HEK293 (cell line): ENCODE measurements at regions not wholly inside any gene's neighbourhood (a gene's known extent, or its start where the extent isn't known, plus 50 kb on each side); places are given as distances from the start of the nearest gene placed in this dataset.

Experiments used
- CTCF ChIA-PET: fragments of 350-600 bp; formaldehyde crosslinking; extraction: SDS; loops from one replicate; lab custom pipeline; 2021; ENCODE audit warnings: antibody characterized with exemption; lab: Yijun Ruan, JAX
- POLR2A ChIA-PET: fragments of 300-600 bp; formaldehyde crosslinking; extraction: SDS; loops from one replicate; lab custom pipeline; 2020; ENCODE audit warnings: antibody characterized with exemption, inconsistent platforms; lab: Yijun Ruan, JAX
- H3K27ac ChIP-seq: fragments of 200-500 bp; sonication (Bioruptor generic); 2 replicates; pipeline ENCODE4 v1.5.1; 2014; ENCODE audit warnings: low read depth, low read length, control low read depth, inconsistent platforms; ENCODE audit errors: extremely low read depth
- H3K36me3 ChIP-seq, 2 experiments: fragments of 200-500 bp in 1 of 2; sonication (Bioruptor generic) in 1 of 2; 1 replicate in 1 of 2; 2 replicates in 1 of 2; pipeline ENCODE4 v1.5.1; 2014 to 2017; ENCODE audit warnings: inconsistent platforms in 2 of 2, low read length in 2 of 2; ENCODE audit not compliant: control insufficient read depth in 2 of 2, insufficient read depth in 1 of 2
- H3K4me1 ChIP-seq: fragments of 200-500 bp; sonication (Bioruptor generic); 2 replicates; pipeline ENCODE4 v1.5.1; 2014; ENCODE audit warnings: mild to moderate bottlenecking, low read length, inconsistent platforms; ENCODE audit not compliant: control insufficient read depth, insufficient read depth
- H3K4me3 ChIP-seq: 2 replicates; pipeline ENCODE4 v1.5.1; 2011; ENCODE audit warnings: low read depth, mild to moderate bottlenecking, control low read depth, low read length, moderate library complexity
- H3K9me3 ChIP-seq: fragments of 200-500 bp; sonication (Bioruptor generic); 2 replicates; pipeline ENCODE4 v1.5.1; 2014; ENCODE audit warnings: low read depth, low read length, inconsistent platforms; ENCODE audit not compliant: control insufficient read depth, insufficient read depth
- KLF10 ChIP-seq: fragments of 450-650 bp; IDR thresholded peaks from 2 replicates; pipeline ENCODE4 v1.5.1; 2018; ENCODE audit warnings: missing biosample characterization, mild to moderate bottlenecking, missing genetic modification characterization
- ZBTB11 ChIP-seq: fragments of 450-650 bp; formaldehyde crosslinking; conservative IDR thresholded peaks from 2 replicates; pipeline ENCODE4 v1.5.1; 2016; ENCODE audit warnings: low read depth, missing biosample characterization, missing genetic modification characterization
- ZBTB8A ChIP-seq: fragments of 450-650 bp; formaldehyde crosslinking; IDR thresholded peaks from 2 replicates; pipeline ENCODE4 v1.5.1; 2016; ENCODE audit warnings: missing biosample characterization, missing genetic modification characterization
- ZNF24 ChIP-seq: fragments of 450-650 bp; formaldehyde crosslinking; IDR thresholded peaks from 2 replicates; pipeline ENCODE4 v1.5.1; 2016; ENCODE audit warnings: missing biosample characterization, missing genetic modification characterization
- ZNF391 ChIP-seq: fragments of 450-650 bp; formaldehyde crosslinking; IDR thresholded peaks from 2 replicates; pipeline ENCODE4 v1.5.1; 2016; ENCODE audit warnings: low read depth, missing biosample characterization, missing genetic modification characterization, borderline replicate concordance
- ZNF555 ChIP-seq: fragments of 450-650 bp; formaldehyde crosslinking; conservative IDR thresholded peaks from 2 replicates; pipeline ENCODE4 v1.5.1; 2017; ENCODE audit warnings: missing biosample characterization, mild to moderate bottlenecking, missing genetic modification characterization, inconsistent platforms
- ZNF623 ChIP-seq: fragments of 450-650 bp; formaldehyde crosslinking; IDR thresholded peaks from 2 replicates; pipeline ENCODE4 v1.5.1; 2016; ENCODE audit warnings: missing biosample characterization, missing genetic modification characterization
- ZNF626 ChIP-seq: fragments of 450-650 bp; sonication (Bioruptor Pico); formaldehyde crosslinking; IDR thresholded peaks from 2 replicates; pipeline ENCODE4 v1.5.1; 2018; ENCODE audit warnings: missing biosample characterization, missing genetic modification characterization, inconsistent platforms
- ZNF654 ChIP-seq: fragments of 450-650 bp; formaldehyde crosslinking; IDR thresholded peaks from 2 replicates; pipeline ENCODE4 v1.5.1; 2016; ENCODE audit warnings: low read depth, missing biosample characterization, missing genetic modification characterization
- ZNF692 ChIP-seq: fragments of 450-650 bp; formaldehyde crosslinking; IDR thresholded peaks from 2 replicates; pipeline ENCODE4 v1.5.1; 2016; ENCODE audit warnings: missing biosample characterization, missing genetic modification characterization
- ZNF747 ChIP-seq: fragments of 450-650 bp; formaldehyde crosslinking; IDR thresholded peaks from 2 replicates; pipeline ENCODE4 v1.5.1; 2016; ENCODE audit warnings: missing biosample characterization, missing genetic modification characterization
- TF ChIP-seq, protein P1 (sequence below): fragments of 450-650 bp; formaldehyde crosslinking; IDR thresholded peaks from 2 replicates; pipeline ENCODE4 v1.5.1; 2016; ENCODE audit warnings: missing biosample characterization, missing genetic modification characterization, borderline replicate concordance
- TF ChIP-seq, protein P2 (sequence below): sonication (generic); formaldehyde crosslinking; IDR thresholded peaks from 2 replicates; pipeline ENCODE4 v1.8.1; 2022; ENCODE audit warnings: mild to moderate bottlenecking, moderate library complexity, missing genetic modification reagents
- TF ChIP-seq, protein P3 (sequence below): fragments of 450-650 bp; formaldehyde crosslinking; optimal IDR thresholded peaks from 2 replicates; pipeline ENCODE3; 2016; ENCODE audit warnings: missing biosample characterization, mild to moderate bottlenecking, missing genetic modification characterization

DNA sequence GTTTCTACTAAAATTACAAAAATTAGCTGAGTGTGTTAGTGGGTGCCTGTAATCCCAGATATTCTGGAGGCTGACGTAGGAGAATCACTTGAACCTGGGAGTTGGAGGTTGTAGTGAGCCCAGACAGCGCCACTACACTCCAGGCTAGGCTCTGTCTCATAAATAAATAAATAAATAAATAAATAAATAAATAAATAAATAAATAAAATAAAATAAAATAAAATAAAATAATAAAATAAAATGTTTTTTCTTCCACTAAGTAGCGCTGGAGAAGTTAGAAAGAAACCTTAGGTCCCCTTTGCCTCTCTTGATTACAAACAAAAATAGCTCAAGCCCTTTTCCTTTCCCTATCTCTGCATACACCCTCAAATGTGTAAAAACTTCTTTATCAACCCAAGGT is 525.9 kb downstream of the IPMK start (continued):
- TF ChIP-seq, protein P1, sequence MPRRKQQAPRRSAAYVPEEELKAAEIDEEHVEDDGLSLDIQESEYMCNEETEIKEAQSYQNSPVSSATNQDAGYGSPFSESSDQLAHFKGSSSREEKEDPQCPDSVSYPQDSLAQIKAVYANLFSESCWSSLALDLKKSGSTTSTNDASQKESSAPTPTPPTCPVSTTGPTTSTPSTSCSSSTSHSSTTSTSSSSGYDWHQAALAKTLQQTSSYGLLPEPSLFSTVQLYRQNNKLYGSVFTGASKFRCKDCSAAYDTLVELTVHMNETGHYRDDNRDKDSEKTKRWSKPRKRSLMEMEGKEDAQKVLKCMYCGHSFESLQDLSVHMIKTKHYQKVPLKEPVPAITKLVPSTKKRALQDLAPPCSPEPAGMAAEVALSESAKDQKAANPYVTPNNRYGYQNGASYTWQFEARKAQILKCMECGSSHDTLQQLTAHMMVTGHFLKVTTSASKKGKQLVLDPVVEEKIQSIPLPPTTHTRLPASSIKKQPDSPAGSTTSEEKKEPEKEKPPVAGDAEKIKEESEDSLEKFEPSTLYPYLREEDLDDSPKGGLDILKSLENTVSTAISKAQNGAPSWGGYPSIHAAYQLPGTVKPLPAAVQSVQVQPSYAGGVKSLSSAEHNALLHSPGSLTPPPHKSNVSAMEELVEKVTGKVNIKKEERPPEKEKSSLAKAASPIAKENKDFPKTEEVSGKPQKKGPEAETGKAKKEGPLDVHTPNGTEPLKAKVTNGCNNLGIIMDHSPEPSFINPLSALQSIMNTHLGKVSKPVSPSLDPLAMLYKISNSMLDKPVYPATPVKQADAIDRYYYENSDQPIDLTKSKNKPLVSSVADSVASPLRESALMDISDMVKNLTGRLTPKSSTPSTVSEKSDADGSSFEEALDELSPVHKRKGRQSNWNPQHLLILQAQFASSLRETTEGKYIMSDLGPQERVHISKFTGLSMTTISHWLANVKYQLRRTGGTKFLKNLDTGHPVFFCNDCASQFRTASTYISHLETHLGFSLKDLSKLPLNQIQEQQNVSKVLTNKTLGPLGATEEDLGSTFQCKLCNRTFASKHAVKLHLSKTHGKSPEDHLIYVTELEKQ (tag by site-specific recombination): no peak
- TF ChIP-seq KLF10 (tag by site-specific recombination) (no peak), ZNF623 (tag by site-specific recombination) (peak; percentile 64), ZNF747 (no peak), ZBTB8A (peak; percentile 53), ZNF24 (tag by site-specific recombination) (no peak), ZBTB11 (tag by site-specific recombination) (peak; percentile 81)

- Histone ChIP-seq H3K4me1 (no peaks in the 10 kb centered on the region), H3K4me3 (no peak overlapping the region), H3K9me3 (no peaks in the 10 kb centered on the region)
- POLR2A ChIA-PET: no interaction called here
- TF ChIP-seq, protein P2, sequence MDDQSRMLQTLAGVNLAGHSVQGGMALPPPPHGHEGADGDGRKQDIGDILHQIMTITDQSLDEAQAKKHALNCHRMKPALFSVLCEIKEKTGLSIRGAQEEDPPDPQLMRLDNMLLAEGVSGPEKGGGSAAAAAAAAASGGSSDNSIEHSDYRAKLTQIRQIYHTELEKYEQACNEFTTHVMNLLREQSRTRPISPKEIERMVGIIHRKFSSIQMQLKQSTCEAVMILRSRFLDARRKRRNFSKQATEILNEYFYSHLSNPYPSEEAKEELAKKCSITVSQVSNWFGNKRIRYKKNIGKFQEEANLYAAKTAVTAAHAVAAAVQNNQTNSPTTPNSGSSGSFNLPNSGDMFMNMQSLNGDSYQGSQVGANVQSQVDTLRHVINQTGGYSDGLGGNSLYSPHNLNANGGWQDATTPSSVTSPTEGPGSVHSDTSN (CRISPR knock-in tag): no peak
- TF ChIP-seq ZNF654 (tag by site-specific recombination) (no peak), ZNF391 (tag by site-specific recombination) (no peak), ZNF555 (tag by site-specific recombination) (no peak), ZNF692 (no peak), ZNF626 (no peak)
- TF ChIP-seq, protein P3, sequence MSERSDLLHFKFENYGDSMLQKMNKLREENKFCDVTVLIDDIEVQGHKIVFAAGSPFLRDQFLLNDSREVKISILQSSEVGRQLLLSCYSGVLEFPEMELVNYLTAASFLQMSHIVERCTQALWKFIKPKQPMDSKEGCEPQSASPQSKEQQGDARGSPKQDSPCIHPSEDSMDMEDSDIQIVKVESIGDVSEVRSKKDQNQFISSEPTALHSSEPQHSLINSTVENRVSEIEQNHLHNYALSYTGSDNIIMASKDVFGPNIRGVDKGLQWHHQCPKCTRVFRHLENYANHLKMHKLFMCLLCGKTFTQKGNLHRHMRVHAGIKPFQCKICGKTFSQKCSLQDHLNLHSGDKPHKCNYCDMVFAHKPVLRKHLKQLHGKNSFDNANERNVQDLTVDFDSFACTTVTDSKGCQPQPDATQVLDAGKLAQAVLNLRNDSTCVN (tag by site-specific recombination): no peak
- TF ChIP-seq, all 188 proteins: peak for 0
- CTCF ChIA-PET: no interaction called here
- Histone ChIP-seq H3K27ac (no peak overlapping the region), H3K36me3 (no peaks in the 10 kb centered on the region)
These were observed 544.4 kb downstream of the IPMK start for GRCh38 chr10:57723305-57723704.
